A549 (cell line): ENCODE measurements at regions not wholly inside any gene's neighbourhood (a gene's known extent, or its start where the extent isn't known, plus 50 kb on each side); places are given as distances from the start of the nearest gene placed in this dataset.

ENCODE experiments used
- ATAC-seq, 2 experiments: fragments of 200-7000 bp in 1 of 2; fragments of >200 bp in 1 of 2; cut with Nextera tagmentation in 1 of 2; cut with Tn5 transposase in 1 of 2; 3 replicates each; pipeline versions ENCODE4 v1.8.0 to v1.9.1; 2018 to 2020; ENCODE audit warnings: mild to moderate bottlenecking in 1 of 2, moderate library complexity in 1 of 2
- CTCF ChIA-PET: fragments of 300-600 bp; sonication (Branson Sonifier 250); formaldehyde crosslinking; extraction: SDS; loops from one replicate; lab custom pipeline; 2021; ENCODE audit warnings: antibody characterized with exemption, inconsistent platforms; lab: Yijun Ruan, JAX
- POLR2A ChIA-PET: fragments of 350-600 bp; formaldehyde crosslinking; extraction: SDS; loops from one replicate; lab custom pipeline; 2021; ENCODE audit warnings: antibody characterized with exemption, inconsistent platforms; lab: Yijun Ruan, JAX
- DNase-seq, 2 experiments: peaks; one replicate each; pipeline versions ENCODE4 v3.0.0 to v3.0.0-alpha.2; 2011 to 2016; ENCODE audit warnings: low read depth in 1 of 2, low spot score in 1 of 2
- FAIRE-seq: peaks from 2 replicates; lab custom pipeline; 2011; peaks lifted over from hg19 to GRCh38; lab: Jason Lieb, UNC
- H3K27ac ChIP-seq, 2 experiments: fragments of >200 bp; sonication (Bioruptor Twin); formaldehyde crosslinking; 3 replicates each; pipeline ENCODE4 v1.5.1; 2016 to 2017
- H3K4me1 ChIP-seq: fragments of >200 bp; sonication (Bioruptor Twin); formaldehyde crosslinking; 3 replicates; pipeline ENCODE4 v1.6.1; 2016
- H3K4me2 ChIP-seq: fragments of >200 bp; sonication (Bioruptor Twin); formaldehyde crosslinking; 3 replicates; pipeline ENCODE4 v1.6.1; 2016
- H3K4me3 ChIP-seq: fragments of >200 bp; sonication (Bioruptor Twin); formaldehyde crosslinking; 3 replicates; pipeline ENCODE4 v1.5.1; 2016
- H3K9me3 ChIP-seq: fragments of >200 bp; sonication (Bioruptor Twin); formaldehyde crosslinking; 3 replicates; pipeline ENCODE4 v1.6.1; 2016
- BHLHE40 ChIP-seq: IDR thresholded peaks from 2 replicates; pipeline ENCODE4 v1.6.1; 2012; ENCODE audit warnings: low read depth, low read length, inconsistent platforms
- CBX2 ChIP-seq: fragments of 200-600 bp; sonication (generic); IDR thresholded peaks from 2 replicates; pipeline ENCODE4 v1.6.1; 2016; ENCODE audit warnings: low read depth, mild to moderate bottlenecking, borderline replicate concordance
- CBX8 ChIP-seq: fragments of 200-600 bp; sonication (generic); IDR thresholded peaks from 2 replicates; pipeline ENCODE4 v1.6.1; 2016
- CEBPB ChIP-seq, 2 experiments: fragments of >200 bp in 1 of 2; sonication (Bioruptor Twin) in 1 of 2; formaldehyde crosslinking in 1 of 2; IDR thresholded peaks; 2 replicates each; pipeline ENCODE4 v1.6.1; 2012 to 2016
- CHD2 ChIP-seq: fragments of 150-350 bp; IDR thresholded peaks from 2 replicates; pipeline ENCODE4 v1.6.1; 2014; ENCODE audit warnings: low read length; ENCODE audit not compliant: partially characterized antibody
- EHF ChIP-seq: fragments of 250-450 bp; sonication (Bioruptor Pico); IDR thresholded peaks from 2 replicates; pipeline ENCODE4 v1.5.0; 2020; ENCODE audit warnings: mild to moderate bottlenecking
- EHMT2 ChIP-seq: fragments of 200-600 bp; sonication (generic); IDR thresholded peaks from 2 replicates; pipeline ENCODE4 v1.6.1; 2016; ENCODE audit warnings: antibody characterized with exemption, low read depth, mild to moderate bottlenecking, moderate library complexity
- FOXS1 ChIP-seq: fragments of 250-450 bp; sonication (Bioruptor Pico); IDR thresholded peaks from 2 replicates; pipeline ENCODE4 v1.5.0; 2020; ENCODE audit warnings: mild to moderate bottlenecking, moderate library complexity
- HOXA7 ChIP-seq: fragments of 250-450 bp; sonication (Bioruptor Pico); IDR thresholded peaks from 2 replicates; pipeline ENCODE4 v1.5.0; 2020; ENCODE audit warnings: mild to moderate bottlenecking, moderate library complexity
- HOXB13 ChIP-seq: fragments of 250-450 bp; sonication (Bioruptor Pico); IDR thresholded peaks from 2 replicates; pipeline ENCODE4 v1.5.0; 2020; ENCODE audit warnings: low read depth, mild to moderate bottlenecking, moderate library complexity
- KDM1A ChIP-seq: fragments of 200-600 bp; sonication (generic); IDR thresholded peaks from 2 replicates; pipeline ENCODE4 v1.6.1; 2016; ENCODE audit warnings: low read depth, mild to moderate bottlenecking
- KDM5A ChIP-seq: fragments of 200-600 bp; sonication (generic); IDR thresholded peaks from 2 replicates; pipeline ENCODE4 v1.6.1; 2016; ENCODE audit warnings: antibody characterized with exemption, mild to moderate bottlenecking
- MYC ChIP-seq: IDR thresholded peaks from 2 replicates; pipeline ENCODE4 v1.6.1; 2012; ENCODE audit warnings: mild to moderate bottlenecking, inconsistent platforms, low read length, improper control_type of control experiment, borderline replicate concordance
- NR3C1 ChIP-seq: fragments of >200 bp; sonication (Bioruptor Twin); formaldehyde crosslinking; IDR thresholded peaks from 3 replicates; pipeline ENCODE4 v1.6.1; 2017
- PHF8 ChIP-seq: fragments of 200-600 bp; sonication (generic); IDR thresholded peaks from 2 replicates; pipeline ENCODE4 v1.6.1; 2016; ENCODE audit warnings: low read depth, mild to moderate bottlenecking, antibody characterized with exemption, moderate library complexity, borderline replicate concordance
- POLR2AphosphoS2 ChIP-seq: conservative IDR thresholded peaks from 2 replicates; pipeline ENCODE4 v1.6.1; 2012; ENCODE audit warnings: low read length, improper control_type of control experiment, inconsistent platforms
- RARB ChIP-seq: fragments of 250-450 bp; sonication (Bioruptor Pico); IDR thresholded peaks from 2 replicates; pipeline ENCODE4 v1.8.0; 2021; ENCODE audit warnings: mild to moderate bottlenecking, moderate library complexity
- RCOR1 ChIP-seq: fragments of 150-350 bp; IDR thresholded peaks from 2 replicates; pipeline ENCODE4 v1.6.1; 2014; ENCODE audit warnings: antibody characterized with exemption, low read length, low read depth
- TFCP2L1 ChIP-seq: fragments of 250-450 bp; sonication (Bioruptor Pico); IDR thresholded peaks from 2 replicates; pipeline ENCODE4 v1.5.0; 2021; ENCODE audit warnings: mild to moderate bottlenecking
- ZC3H11A ChIP-seq: fragments of 450-650 bp; IDR thresholded peaks from 2 replicates; pipeline ENCODE4 v1.6.1; 2014; ENCODE audit warnings: antibody characterized with exemption, mild to moderate bottlenecking
- WGBS: methylation state at CpG from one replicate; pipeline ENCODE4 v1.1.6; 2017; ENCODE audit errors: missing lambda C conversion rate; 5-methylcytosine and 5-hydroxymethylcytosine counted together
- TF ChIP-seq, protein P1 (sequence below): IDR thresholded peaks from 2 replicates; pipeline ENCODE4 v1.6.1; 2012
- TF ChIP-seq, protein P2 (sequence below): fragments of >200 bp; sonication (Bioruptor Twin); formaldehyde crosslinking; IDR thresholded peaks from 3 replicates; pipeline ENCODE4 v1.6.1; 2016

DNA sequence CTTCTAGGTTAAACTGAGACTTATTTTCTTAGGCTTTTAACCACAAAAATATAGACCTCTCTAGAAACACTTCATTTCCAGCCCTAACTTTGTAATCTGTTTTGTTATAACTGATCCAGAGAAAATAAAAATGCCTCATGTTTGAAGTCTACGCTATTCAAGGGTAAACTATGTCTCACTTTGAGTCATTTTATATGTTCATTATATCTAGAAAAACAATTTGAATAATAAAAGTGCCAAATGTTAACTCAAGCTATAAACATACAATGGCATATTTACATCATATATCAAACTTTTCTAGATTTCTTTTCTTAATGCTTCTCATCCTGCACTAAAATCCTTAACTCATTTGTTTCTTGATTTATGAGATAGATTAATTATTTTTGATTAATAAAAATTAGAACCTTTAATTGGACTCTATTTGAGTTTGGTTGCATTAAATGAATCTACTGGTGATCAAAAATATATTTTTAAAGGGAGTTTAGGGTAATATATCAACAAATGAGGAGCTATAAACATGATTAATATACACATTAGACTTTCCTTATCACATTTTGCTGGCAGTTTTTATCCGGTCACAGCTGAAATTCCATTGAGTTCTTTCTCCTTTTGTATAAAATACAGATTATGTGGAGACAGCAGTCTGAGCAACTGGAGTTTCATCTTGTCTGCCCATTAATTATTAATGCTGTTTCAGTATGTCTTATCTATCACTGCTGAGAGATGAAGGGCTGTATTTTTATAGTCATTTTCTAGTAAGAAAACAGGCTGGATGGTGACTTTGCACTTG lies 246.5 kb downstream of the TBX18 start:
- POLR2A ChIA-PET = no interaction called here
- DNase-seq (no peak), FAIRE-seq (no peak), ATAC-seq (no peak)
- no peak overlapping the region for H3K4me2 ChIP-seq
- H3K4me1 ChIP-seq = peaks cover 38% of the 10 kb centered on the region
- no peak overlapping the region for H3K27ac ChIP-seq
- no peak overlapping the region for H3K4me3 ChIP-seq
- CTCF ChIA-PET = interaction anchor here (1.2 to 1.3 kb wide), 2 partner anchors 96 to 245 kb away, joined by 3 read pairs; no protein-coding TSS in a partner anchor
- 81% methylated on average over 2 of the region's 2 CpGs for WGBS
- H3K9me3 ChIP-seq = no peaks in the 10 kb centered on the region
- TF ChIP-seq BHLHE40 (no peak), CEBPB (IDR thresholded peaks at IDR 0.05) (no peak), CBX2 (no peak), KDM1A (no peak), HOXB13 (CRISPR knock-in tag) (no peak), RARB (CRISPR knock-in tag) (no peak), FOXS1 (no peak), CHD2 (no peak), MYC (no peak), RCOR1 (no peak), NR3C1 (no peak), TFCP2L1 (CRISPR knock-in tag) (no peak), EHF (CRISPR knock-in tag) (no peak)
- TF ChIP-seq, protein P1, sequence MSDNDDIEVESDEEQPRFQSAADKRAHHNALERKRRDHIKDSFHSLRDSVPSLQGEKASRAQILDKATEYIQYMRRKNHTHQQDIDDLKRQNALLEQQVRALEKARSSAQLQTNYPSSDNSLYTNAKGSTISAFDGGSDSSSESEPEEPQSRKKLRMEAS = no peak
- TF ChIP-seq, protein P2, sequence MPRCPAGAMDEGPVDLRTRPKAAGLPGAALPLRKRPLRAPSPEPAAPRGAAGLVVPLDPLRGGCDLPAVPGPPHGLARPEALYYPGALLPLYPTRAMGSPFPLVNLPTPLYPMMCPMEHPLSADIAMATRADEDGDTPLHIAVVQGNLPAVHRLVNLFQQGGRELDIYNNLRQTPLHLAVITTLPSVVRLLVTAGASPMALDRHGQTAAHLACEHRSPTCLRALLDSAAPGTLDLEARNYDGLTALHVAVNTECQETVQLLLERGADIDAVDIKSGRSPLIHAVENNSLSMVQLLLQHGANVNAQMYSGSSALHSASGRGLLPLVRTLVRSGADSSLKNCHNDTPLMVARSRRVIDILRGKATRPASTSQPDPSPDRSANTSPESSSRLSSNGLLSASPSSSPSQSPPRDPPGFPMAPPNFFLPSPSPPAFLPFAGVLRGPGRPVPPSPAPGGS = no peak

DNA sequence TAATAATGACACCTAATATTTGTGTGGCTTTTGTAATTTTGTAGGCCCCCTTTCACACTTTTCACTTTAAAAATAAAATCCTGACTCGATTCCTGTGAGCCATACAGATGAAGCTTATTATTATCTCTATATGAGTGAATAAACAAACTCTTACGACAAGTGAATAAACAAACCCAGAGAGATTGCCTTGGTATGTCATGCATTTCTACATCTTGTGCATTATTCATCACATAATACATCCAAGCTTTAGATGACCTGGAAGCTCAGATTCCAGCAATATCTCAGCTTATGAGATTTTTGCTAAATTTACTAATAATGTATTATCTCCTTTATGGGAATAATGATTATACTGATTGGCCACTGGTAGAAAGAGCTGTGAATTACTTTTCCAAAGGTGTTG lies 248.2 kb downstream of the TBX18 start:
- POLR2A ChIA-PET = no interaction called here
- no peak for FAIRE-seq
- no peak for ATAC-seq
- H3K27ac ChIP-seq = no peak overlapping the region
- DNase-seq = no peak
- H3K9me3 ChIP-seq = no peaks in the 10 kb centered on the region
- TF ChIP-seq, protein P2 = no peak
- TF ChIP-seq EHMT2 = no peak
- no peak for TF ChIP-seq HOXA7 (CRISPR knock-in tag)
- TF ChIP-seq NR3C1 = no peak
- no peak for TF ChIP-seq EHF (CRISPR knock-in tag)
- TF ChIP-seq CBX8 = no peak
- TF ChIP-seq PHF8 = no peak
- TF ChIP-seq ZC3H11A = no peak
- TF ChIP-seq POLR2AphosphoS2 = no peak
- no peak for TF ChIP-seq KDM5A
- H3K4me1 ChIP-seq = peaks cover 23% of the 10 kb centered on the region
- WGBS = 31% methylated on average over 2 of the region's 2 CpGs
- H3K4me2 ChIP-seq = no peak overlapping the region; the same call in 2 of the 3 replicates
- CTCF ChIA-PET = interaction anchor here (0.7 to 1.5 kb wide), 4 partner anchors 8 to 258 kb away, joined by 3 read pairs; no protein-coding TSS in a partner anchor
- no peak overlapping the region for H3K4me3 ChIP-seq
